Kasumi-1 (cell line): ENCODE measurements at regions not wholly inside any gene's neighbourhood (a gene's known extent, or its start where the extent isn't known, plus 50 kb on each side); places are given as distances from the start of the nearest gene placed in this dataset.

Experiments
- DNase-seq, 2 experiments: peaks; one replicate each; lab custom pipeline; 2025; lab: John Stamatoyannopoulos, UW

GRCh38 chr20:51335329-51335841 lies 207.1 kb downstream of the NFATC2 start:
- no peak for DNase-seq

- no peak for DNase-seq
These were observed 207.9 kb downstream of the NFATC2 start for GRCh38 chr20:51334609-51335008.

GRCh38 chr20:51333971-51334370 lies 208.5 kb downstream of the NFATC2 start:
- DNase-seq = no peak

- no peak for DNase-seq
These were observed 209.1 kb downstream of the NFATC2 start for GRCh38 chr20:51333446-51333845.

- DNase-seq = no peak
These were observed 211.0 kb downstream of the NFATC2 start for GRCh38 chr20:51331481-51331880.

GRCh38 chr20:51329845-51330244 lies 212.7 kb downstream of the NFATC2 start:
- DNase-seq = no peak

GRCh38 chr20:51327251-51327841 lies 215.2 kb downstream of the NFATC2 start:
- DNase-seq = no peak

- DNase-seq = peak; percentile 43 to 46
These were observed 216.2 kb downstream of the NFATC2 start for GRCh38 chr20:51326201-51326819.

GRCh38 chr20:51322164-51322707 lies 220.3 kb downstream of the NFATC2 start:
- no peak for DNase-seq

- no peak for DNase-seq
These were observed 221.0 kb downstream of the NFATC2 start for GRCh38 chr20:51321343-51322163.

GRCh38 chr20:51319522-51319921 lies 223.0 kb downstream of the NFATC2 start:
- no peak for DNase-seq

- DNase-seq = no peak
These were observed 224.2 kb downstream of the NFATC2 start for GRCh38 chr20:51318058-51318949.

- no peak for DNase-seq
These were observed 227.1 kb downstream of the NFATC2 start for GRCh38 chr20:51315390-51315789.

GRCh38 chr20:51313358-51313827 lies 229.1 kb downstream of the NFATC2 start:
- DNase-seq = no peak

GRCh38 chr20:51312480-51312783 lies 230.1 kb downstream of the NFATC2 start:
- no peak for DNase-seq

GRCh38 chr20:51311636-51312479 lies 230.7 kb downstream of the NFATC2 start:
- DNase-seq = no peak

GRCh38 chr20:51310216-51310615 lies 232.3 kb downstream of the NFATC2 start:
- no peak for DNase-seq

- no peak for DNase-seq
These were observed 233.4 kb downstream of the NFATC2 start for GRCh38 chr20:51309128-51309527.

GRCh38 chr20:51306521-51307358 lies 235.8 kb downstream of the NFATC2 start:
- peak; percentile 60 to 70 for DNase-seq

GRCh38 chr20:51306081-51306480 lies 236.4 kb downstream of the NFATC2 start:
- no peak for DNase-seq
